ELF-1 (cell line): ENCODE measurements at regions not wholly inside any gene's neighbourhood (a gene's known extent, or its start where the extent isn't known, plus 50 kb on each side); places are given as distances from the start of the nearest gene placed in this dataset.
"Not testable (repeated sequence)": the region's sequence is repeated elsewhere in the genome, so short reads cannot be mapped to it uniquely, and the experiment has no call there.

Experiments
- DNase-seq: peaks from one replicate; pipeline ENCODE4 v3.0.0-alpha.2; 2016; ENCODE audit warnings: low read depth, low spot score

GRCh38 chr17:51347851-51348584 is 87.7 kb downstream of the UTP18 start:
- DNase-seq: no peak

GRCh38 chr17:51351080-51351479 is 90.7 kb downstream of the UTP18 start:
- DNase-seq: no peak

GRCh38 chr17:51351890-51352289 is 91.5 kb downstream of the UTP18 start:
- DNase-seq: no peak

GRCh38 chr17:51352798-51353197 is 92.5 kb downstream of the UTP18 start:
- DNase-seq: no peak

- DNase-seq: no peak
Observed at GRCh38 chr17:51353296-51353695, 93.0 kb downstream of the UTP18 start.

GRCh38 chr17:51354936-51355335 is 94.6 kb downstream of the UTP18 start:
- no peak for DNase-seq

- no peak for DNase-seq
Observed at GRCh38 chr17:51355441-51356410, 95.4 kb downstream of the UTP18 start.

GRCh38 chr17:51359055-51359454 is 98.7 kb downstream of the UTP18 start:
- no peak for DNase-seq

- no peak for DNase-seq
Observed at GRCh38 chr17:51362811-51363585, 102.7 kb downstream of the UTP18 start.

GRCh38 chr17:51365090-51365489 is 104.7 kb downstream of the UTP18 start:
- DNase-seq: no peak

GRCh38 chr17:51366866-51367265 is 106.5 kb downstream of the UTP18 start:
- DNase-seq: no peak

- not testable (repeated sequence) for DNase-seq
Observed at GRCh38 chr17:51367836-51368235, 107.5 kb downstream of the UTP18 start.

- DNase-seq: peak; percentile 83
Observed at GRCh38 chr17:51371732-51372151, 111.4 kb downstream of the UTP18 start.

GRCh38 chr17:51372345-51373004 is 112.1 kb downstream of the UTP18 start:
- peak; percentile 84 for DNase-seq

- DNase-seq: no peak
Observed at GRCh38 chr17:51373489-51374152, 113.3 kb downstream of the UTP18 start.

- no peak for DNase-seq
Observed at GRCh38 chr17:51374209-51374608, 113.9 kb downstream of the UTP18 start.

GRCh38 chr17:51375771-51376170 is 115.4 kb downstream of the UTP18 start:
- DNase-seq: no peak

- DNase-seq: no peak
Observed at GRCh38 chr17:51376739-51377138, 116.4 kb downstream of the UTP18 start.

GRCh38 chr17:51381262-51381661 is 120.9 kb downstream of the UTP18 start:
- DNase-seq: no peak

- no peak for DNase-seq
Observed at GRCh38 chr17:51385208-51385607, 124.9 kb downstream of the UTP18 start.

- DNase-seq: no peak
Observed at GRCh38 chr17:51387582-51387981, 127.2 kb downstream of the UTP18 start.
